Mesothelial cell of epicardium (in vitro differentiated cells): ENCODE measurements at regions not wholly inside any gene's neighbourhood (a gene's known extent, or its start where the extent isn't known, plus 50 kb on each side); places are given as distances from the start of the nearest gene placed in this dataset.

Experiments used
- DNase-seq, 2 experiments: peaks; one replicate each; pipeline ENCODE4 v3.0.0; 2021; ENCODE audit warnings: low spot score in 2 of 2; ENCODE audit not compliant: unreplicated experiment in 2 of 2
- H3K27ac Mint-ChIP-seq: 2 replicates; pipeline ENCODE4 v1.8.0; 2021; ENCODE audit warnings: mixed read lengths
- H3K27me3 Mint-ChIP-seq: 2 replicates; pipeline ENCODE4 v1.8.0; 2021; ENCODE audit warnings: low read depth, mixed read lengths
- H3K36me3 Mint-ChIP-seq: 2 replicates; pipeline ENCODE4 v1.8.0; 2021; ENCODE audit warnings: mixed read lengths
- H3K4me1 Mint-ChIP-seq: 2 replicates; pipeline ENCODE4 v1.8.0; 2021; ENCODE audit warnings: mixed read lengths
- H3K4me3 Mint-ChIP-seq: 2 replicates; pipeline ENCODE4 v1.8.0; 2021; ENCODE audit warnings: mild to moderate bottlenecking, moderate library complexity, mixed read lengths
- H3K9me3 Mint-ChIP-seq: 2 replicates; pipeline ENCODE4 v1.8.0; 2021; ENCODE audit warnings: mixed read lengths
- CTCF ChIP-seq: fragments of 200-600 bp; sonication (generic); IDR thresholded peaks from one replicate; pipeline ENCODE4 v1.5.0; 2021; ENCODE audit warnings: antibody characterized with exemption; ENCODE audit not compliant: unreplicated experiment

- TF ChIP-seq CTCF, result no peak
- Mint-ChIP-seq H3K4me1 (peaks cover 4% of the 10 kb centered on the region), H3K36me3 (peaks cover 7% of the 10 kb centered on the region), H3K4me3 (no peak overlapping the region), H3K9me3 (peaks cover 12% of the 10 kb centered on the region), H3K27me3 (no peaks in the 10 kb centered on the region), H3K27ac (no peak overlapping the region)
- no peak for DNase-seq
Observed at GRCh38 chr4:31651541-31651940, 931.4 kb downstream of the PCDH7 start.

GRCh38 chr4:31655328-31655727, 935.2 kb downstream of the PCDH7 start:
- Mint-ChIP-seq H3K27ac (no peak overlapping the region), H3K9me3 (peaks cover 12% of the 10 kb centered on the region), H3K4me3 (no peak overlapping the region), H3K36me3 (peaks cover 7% of the 10 kb centered on the region), H3K27me3 (no peaks in the 10 kb centered on the region), H3K4me1 (no peaks in the 10 kb centered on the region)
- TF ChIP-seq CTCF, result no peak
- no peak for DNase-seq

- Mint-ChIP-seq H3K9me3 (peaks cover 3% of the 10 kb centered on the region), H3K4me3 (no peak overlapping the region), H3K4me1 (no peaks in the 10 kb centered on the region), H3K27me3 (no peaks in the 10 kb centered on the region), H3K36me3 (no peaks in the 10 kb centered on the region), H3K27ac (no peak overlapping the region)
- no peak for DNase-seq
- no peak for TF ChIP-seq CTCF
Observed at GRCh38 chr4:31657859-31658570, 937.8 kb downstream of the PCDH7 start.

- Mint-ChIP-seq H3K27me3 (no peaks in the 10 kb centered on the region), H3K27ac (no peak overlapping the region), H3K36me3 (no peaks in the 10 kb centered on the region), H3K4me1 (no peaks in the 10 kb centered on the region), H3K4me3 (no peak overlapping the region), H3K9me3 (no peaks in the 10 kb centered on the region)
- DNase-seq, result no peak
- no peak for TF ChIP-seq CTCF
Observed at GRCh38 chr4:31660916-31661315, 940.7 kb downstream of the PCDH7 start.

GRCh38 chr4:31662951-31663350, 942.8 kb downstream of the PCDH7 start:
- Mint-ChIP-seq H3K27ac (no peak overlapping the region), H3K4me3 (no peak overlapping the region), H3K9me3 (no peaks in the 10 kb centered on the region), H3K27me3 (no peaks in the 10 kb centered on the region), H3K36me3 (no peaks in the 10 kb centered on the region), H3K4me1 (no peaks in the 10 kb centered on the region)
- no peak for DNase-seq
- TF ChIP-seq CTCF, result no peak

- no peaks in the 10 kb centered on the region for H3K9me3 Mint-ChIP-seq
- no peak for DNase-seq
- no peak overlapping the region for H3K27ac Mint-ChIP-seq
- H3K27me3 Mint-ChIP-seq, result no peaks in the 10 kb centered on the region
- no peak overlapping the region for H3K4me3 Mint-ChIP-seq
- no peak for TF ChIP-seq CTCF
- H3K4me1 Mint-ChIP-seq, result no peaks in the 10 kb centered on the region
- H3K36me3 Mint-ChIP-seq, result no peaks in the 10 kb centered on the region
Observed at GRCh38 chr4:31667686-31668085, 947.5 kb downstream of the PCDH7 start.
